ENCODE measurements at regions not wholly inside any gene's neighbourhood (a gene's known extent, or its start where the extent isn't known, plus 50 kb on each side); places are given as distances from the start of the nearest gene placed in this dataset.

DNA sequence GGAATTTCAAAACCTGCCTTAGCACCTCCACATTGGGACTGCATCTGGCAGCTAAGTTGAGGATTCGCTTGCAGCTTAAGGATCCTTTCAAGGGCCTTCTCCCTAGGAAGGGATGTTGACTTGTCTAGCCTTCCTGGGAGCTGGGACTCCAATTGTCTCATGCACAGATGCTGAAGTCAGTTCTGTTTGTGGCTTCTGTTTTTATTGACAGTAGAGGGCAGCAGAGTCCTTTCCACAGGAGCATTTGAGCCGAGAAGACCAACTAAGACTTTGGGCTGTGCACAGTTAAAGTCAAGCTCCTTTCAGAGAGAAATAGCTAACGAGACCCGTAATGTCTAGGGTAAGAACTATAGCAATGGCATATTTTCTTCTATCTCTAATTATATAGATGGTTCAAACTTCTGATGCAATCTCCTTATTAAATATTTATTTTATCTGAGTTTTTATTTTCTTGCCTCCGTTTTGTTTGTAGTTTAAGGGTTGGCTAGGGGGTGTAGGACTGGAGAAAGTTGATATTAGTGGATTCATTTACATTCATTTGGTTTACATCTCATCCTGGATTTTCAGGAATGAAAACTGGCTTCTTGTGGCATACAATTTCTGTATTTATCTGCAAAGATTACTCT lies 59.7 kb upstream of the KBTBD8 start:
- TF ChIP-seq, protein P1, sequence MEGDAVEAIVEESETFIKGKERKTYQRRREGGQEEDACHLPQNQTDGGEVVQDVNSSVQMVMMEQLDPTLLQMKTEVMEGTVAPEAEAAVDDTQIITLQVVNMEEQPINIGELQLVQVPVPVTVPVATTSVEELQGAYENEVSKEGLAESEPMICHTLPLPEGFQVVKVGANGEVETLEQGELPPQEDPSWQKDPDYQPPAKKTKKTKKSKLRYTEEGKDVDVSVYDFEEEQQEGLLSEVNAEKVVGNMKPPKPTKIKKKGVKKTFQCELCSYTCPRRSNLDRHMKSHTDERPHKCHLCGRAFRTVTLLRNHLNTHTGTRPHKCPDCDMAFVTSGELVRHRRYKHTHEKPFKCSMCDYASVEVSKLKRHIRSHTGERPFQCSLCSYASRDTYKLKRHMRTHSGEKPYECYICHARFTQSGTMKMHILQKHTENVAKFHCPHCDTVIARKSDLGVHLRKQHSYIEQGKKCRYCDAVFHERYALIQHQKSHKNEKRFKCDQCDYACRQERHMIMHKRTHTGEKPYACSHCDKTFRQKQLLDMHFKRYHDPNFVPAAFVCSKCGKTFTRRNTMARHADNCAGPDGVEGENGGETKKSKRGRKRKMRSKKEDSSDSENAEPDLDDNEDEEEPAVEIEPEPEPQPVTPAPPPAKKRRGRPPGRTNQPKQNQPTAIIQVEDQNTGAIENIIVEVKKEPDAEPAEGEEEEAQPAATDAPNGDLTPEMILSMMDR (IDR thresholded peaks at IDR 0.05) = peak; percentile 33 to 64 (median 53)
- 8 to 10% methylated on average over 5 of the region's 5 CpGs for WGBS, 2 donors
- FAIRE-seq (peak; percentile 20), DNase-seq (peak in 2 of 6 donors; percentile 7 to 33), ATAC-seq (peak; percentile 64 to 94 (median 92))
- intact Hi-C loops (cut with DNase I) = no loop called here
- no peaks in the 10 kb centered on the region for H3K36me3 ChIP-seq
- H3K4me3 ChIP-seq = no peak overlapping the region
- H3K4me1 ChIP-seq = no peaks in the 10 kb centered on the region
- no peaks in the 10 kb centered on the region for H3K9me3 ChIP-seq
- no peaks in the 10 kb centered on the region for H3K27me3 ChIP-seq
- H3K27ac ChIP-seq = no peak overlapping the region

DNA sequence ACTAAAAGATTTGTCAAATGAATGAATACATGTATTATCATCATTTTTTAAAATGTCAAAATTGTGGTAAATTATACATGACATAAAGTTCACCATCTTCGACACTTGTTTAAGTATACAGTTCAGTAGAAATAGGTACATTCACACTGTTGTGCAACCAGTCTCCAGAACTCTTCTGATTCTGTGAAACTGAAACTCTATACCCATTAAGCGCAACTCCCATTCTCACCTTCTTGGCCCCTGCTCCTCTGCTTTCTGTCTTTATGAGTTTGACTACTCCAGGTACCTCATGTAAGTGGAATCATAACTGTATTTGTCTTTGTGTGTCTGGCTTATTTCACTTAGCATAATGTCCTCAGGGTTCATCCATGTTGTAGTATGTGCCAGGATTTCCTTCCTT lies 50.1 kb upstream of the KBTBD8 start:
- TF ChIP-seq, protein P1 (IDR thresholded peaks at IDR 0.05) = no peak
- no peak overlapping the region for H3K4me3 ChIP-seq

More for the DNA sequence above, 50.1 kb upstream of the KBTBD8 start:
- Histone ChIP-seq H3K4me1 (no peaks in the 10 kb centered on the region), H3K27ac (no peak overlapping the region), H3K9me3 (no peaks in the 10 kb centered on the region), H3K36me3 (no peaks in the 10 kb centered on the region), H3K27me3 (no peaks in the 10 kb centered on the region)
- DNase-seq (no peak), FAIRE-seq (no peak), ATAC-seq (no peak)
- 93 to 96% methylated on average over 2 of the region's 2 CpGs for WGBS, 2 donors
- intact Hi-C loops (cut with DNase I) = no loop called here
